HUES6 (cell line): ENCODE measurements at regions not wholly inside any gene's neighbourhood (a gene's known extent, or its start where the extent isn't known, plus 50 kb on each side); places are given as distances from the start of the nearest gene placed in this dataset.
A peak's percentile ranks its signal among the peaks of the same experiment; 100 is the strongest.

Source experiments
- H3K27ac ChIP-seq: 2 replicates; pipeline ENCODE4 v1.7.0; 2013; ENCODE audit warnings: low read depth, mild to moderate bottlenecking, low read length, inconsistent platforms
- H3K27me3 ChIP-seq: 2 replicates; pipeline ENCODE4 v1.6.1; 2013; ENCODE audit warnings: low read length; ENCODE audit not compliant: control insufficient read depth, insufficient read depth
- H3K36me3 ChIP-seq: 2 replicates; pipeline ENCODE4 v1.6.1; 2013; ENCODE audit warnings: low read length; ENCODE audit not compliant: control insufficient read depth, insufficient read depth
- H3K4me1 ChIP-seq: 2 replicates; pipeline ENCODE4 v1.6.1; 2013; ENCODE audit warnings: low read length; ENCODE audit not compliant: control insufficient read depth, insufficient read depth
- H3K4me3 ChIP-seq: 2 replicates; pipeline ENCODE4 v1.5.1; 2013; ENCODE audit warnings: low read depth, low read length
- H3K9ac ChIP-seq: one replicate; pipeline ENCODE4 v1.6.1; 2013; ENCODE audit warnings: mild to moderate bottlenecking, low read length
- H3K9me3 ChIP-seq: 2 replicates; pipeline ENCODE4 v1.6.1; 2013; ENCODE audit warnings: low read depth, low read length; ENCODE audit not compliant: control insufficient read depth, insufficient read depth

DNA sequence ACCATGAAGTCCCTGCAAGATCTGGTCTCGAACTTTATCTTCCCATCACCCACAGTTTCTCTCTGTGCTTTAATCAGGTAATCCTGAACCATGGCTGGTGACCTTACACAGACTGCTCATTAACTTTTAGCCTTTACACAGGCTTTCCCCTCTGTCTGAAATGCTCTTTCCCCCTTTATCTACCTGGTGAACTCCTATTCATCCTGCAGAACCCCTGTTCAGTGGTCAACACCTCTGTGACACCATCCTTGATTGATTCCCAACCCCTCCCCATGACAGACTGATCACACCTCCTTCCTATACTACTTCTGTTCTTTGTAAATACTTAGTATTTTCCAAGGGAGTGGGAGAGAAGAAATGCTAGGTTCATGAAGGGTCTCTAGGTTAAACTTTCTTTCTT is 254.0 kb downstream of the RPS24 start:
- Histone ChIP-seq H3K9ac (no peak overlapping the region), H3K36me3 (no peaks in the 10 kb centered on the region), H3K27me3 (no peaks in the 10 kb centered on the region), H3K4me1 (peaks cover 25% of the 10 kb centered on the region), H3K9me3 (no peaks in the 10 kb centered on the region), H3K27ac (no peak overlapping the region), H3K4me3 (no peak overlapping the region)

DNA sequence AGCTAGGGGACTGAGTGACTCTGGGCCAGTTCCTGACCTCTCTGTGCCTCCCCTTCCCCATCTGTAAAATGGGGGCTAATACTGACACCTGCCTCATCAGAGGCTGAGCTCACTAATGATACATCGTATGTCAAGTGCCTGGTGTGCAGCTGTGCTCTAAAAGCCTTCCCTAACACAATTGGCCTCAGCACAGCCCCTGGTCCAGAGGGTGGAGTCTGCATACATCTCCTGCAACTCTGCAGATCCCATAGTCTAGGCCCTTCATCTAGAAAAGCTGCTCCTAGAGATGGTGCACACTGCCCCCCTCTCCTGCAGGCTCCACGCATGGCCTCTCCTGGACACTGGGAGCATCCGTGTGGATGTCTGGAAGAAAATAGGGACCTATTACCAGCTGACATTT is 255.0 kb downstream of the RPS24 start:
- Histone ChIP-seq H3K36me3 (no peaks in the 10 kb centered on the region), H3K27me3 (no peaks in the 10 kb centered on the region), H3K27ac (no peak overlapping the region), H3K4me3 (no peak overlapping the region), H3K9ac (no peak overlapping the region), H3K9me3 (no peaks in the 10 kb centered on the region), H3K4me1 (peaks cover 24% of the 10 kb centered on the region)

DNA sequence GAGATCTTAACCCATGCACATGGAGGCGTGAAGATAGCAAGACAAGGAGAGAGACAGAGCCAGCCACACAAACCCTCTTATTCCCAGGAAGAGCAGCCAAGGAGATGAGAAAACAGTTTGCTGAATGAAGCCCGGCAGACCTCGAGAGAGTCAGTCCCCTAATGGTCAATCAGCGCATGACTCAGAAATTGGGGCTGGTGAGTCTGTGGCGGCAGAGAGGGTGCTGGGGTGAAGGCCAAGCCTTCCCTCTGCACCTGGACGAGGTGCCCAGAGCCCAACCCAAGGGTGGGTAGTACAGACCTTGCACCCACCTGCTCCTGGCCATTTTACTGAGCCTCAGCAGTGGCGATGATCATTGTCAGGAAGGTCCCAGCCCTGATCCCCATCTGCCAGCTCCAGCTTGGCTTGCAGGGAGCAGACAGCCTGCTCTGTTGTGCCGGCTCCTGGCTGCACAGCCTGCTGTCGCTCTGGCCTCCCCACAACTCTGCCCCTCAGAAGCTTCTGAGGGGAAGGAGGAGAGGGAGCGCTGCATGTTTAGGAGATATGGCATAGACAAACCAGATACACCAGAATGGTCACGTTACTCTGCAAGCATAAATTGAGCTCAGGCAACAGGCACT is 256.6 kb downstream of the RPS24 start:
- Histone ChIP-seq H3K36me3 (no peaks in the 10 kb centered on the region), H3K9ac (no peak overlapping the region), H3K4me3 (no peak overlapping the region), H3K9me3 (no peaks in the 10 kb centered on the region), H3K27me3 (no peaks in the 10 kb centered on the region), H3K4me1 (peaks cover 27% of the 10 kb centered on the region), H3K27ac (no peak overlapping the region)

DNA sequence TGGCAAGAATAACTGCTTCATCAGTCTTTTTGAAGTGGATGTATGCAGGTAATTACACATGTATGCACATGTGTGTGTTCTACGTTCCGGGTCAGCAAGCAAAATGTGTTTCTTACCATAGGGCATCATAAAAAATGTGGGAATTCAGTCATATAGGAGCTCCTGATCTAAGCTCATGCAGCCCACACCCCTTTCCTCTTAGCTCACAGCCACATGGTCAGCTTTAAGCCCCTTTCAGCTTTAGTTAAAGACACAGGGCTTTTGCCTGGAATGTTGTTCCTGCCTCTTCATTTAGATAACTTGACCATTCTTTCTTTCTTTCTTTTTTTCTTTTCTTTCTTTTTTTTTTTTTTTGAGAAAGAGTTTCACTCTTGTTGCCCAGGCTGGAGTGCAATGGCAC is 258.1 kb downstream of the RPS24 start:
- Histone ChIP-seq H3K27ac (no peak overlapping the region), H3K9ac (no peak overlapping the region), H3K36me3 (no peaks in the 10 kb centered on the region), H3K27me3 (no peaks in the 10 kb centered on the region), H3K9me3 (no peaks in the 10 kb centered on the region), H3K4me1 (peaks cover 27% of the 10 kb centered on the region), H3K4me3 (no peak overlapping the region)

DNA sequence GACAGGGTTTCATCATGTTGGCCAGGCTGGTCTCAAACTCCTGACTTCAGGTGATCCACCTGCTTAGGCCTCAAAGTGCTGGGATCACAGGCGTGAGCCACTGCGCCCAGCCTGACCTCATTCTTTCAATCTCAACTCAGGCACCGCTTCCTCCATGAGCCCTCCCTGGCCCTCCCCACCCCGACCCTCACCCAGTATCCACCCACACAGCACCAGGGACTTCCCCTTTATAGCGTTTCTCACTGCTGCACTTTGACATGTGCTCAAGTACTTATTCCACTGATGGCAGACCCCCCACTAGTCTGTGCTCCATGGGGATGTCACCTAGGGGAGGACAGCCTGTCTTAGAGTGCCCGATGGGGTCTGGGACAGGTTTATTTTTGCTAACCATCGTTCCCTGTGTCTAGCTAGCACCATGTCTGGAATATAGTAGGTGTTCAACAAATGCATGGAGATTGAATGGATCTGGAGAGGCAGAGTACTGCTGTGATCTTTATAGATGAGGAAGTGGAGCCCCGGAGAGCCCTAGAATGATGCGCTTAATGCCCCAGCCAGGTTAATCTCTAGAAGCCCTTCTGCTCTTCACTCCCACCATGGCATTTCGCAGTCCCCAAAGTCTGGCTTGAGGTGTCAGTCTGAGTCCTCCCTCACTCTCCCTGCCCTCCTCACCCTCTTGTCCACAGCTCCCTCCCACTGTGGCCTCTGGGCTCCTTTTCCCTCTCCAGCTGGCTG is 258.8 kb downstream of the RPS24 start:
- Histone ChIP-seq H3K36me3 (no peaks in the 10 kb centered on the region), H3K4me3 (no peak overlapping the region), H3K4me1 (peaks cover 27% of the 10 kb centered on the region), H3K9me3 (no peaks in the 10 kb centered on the region), H3K27ac (no peak overlapping the region), H3K27me3 (no peaks in the 10 kb centered on the region), H3K9ac (peak overlapping the region; percentile 2)

DNA sequence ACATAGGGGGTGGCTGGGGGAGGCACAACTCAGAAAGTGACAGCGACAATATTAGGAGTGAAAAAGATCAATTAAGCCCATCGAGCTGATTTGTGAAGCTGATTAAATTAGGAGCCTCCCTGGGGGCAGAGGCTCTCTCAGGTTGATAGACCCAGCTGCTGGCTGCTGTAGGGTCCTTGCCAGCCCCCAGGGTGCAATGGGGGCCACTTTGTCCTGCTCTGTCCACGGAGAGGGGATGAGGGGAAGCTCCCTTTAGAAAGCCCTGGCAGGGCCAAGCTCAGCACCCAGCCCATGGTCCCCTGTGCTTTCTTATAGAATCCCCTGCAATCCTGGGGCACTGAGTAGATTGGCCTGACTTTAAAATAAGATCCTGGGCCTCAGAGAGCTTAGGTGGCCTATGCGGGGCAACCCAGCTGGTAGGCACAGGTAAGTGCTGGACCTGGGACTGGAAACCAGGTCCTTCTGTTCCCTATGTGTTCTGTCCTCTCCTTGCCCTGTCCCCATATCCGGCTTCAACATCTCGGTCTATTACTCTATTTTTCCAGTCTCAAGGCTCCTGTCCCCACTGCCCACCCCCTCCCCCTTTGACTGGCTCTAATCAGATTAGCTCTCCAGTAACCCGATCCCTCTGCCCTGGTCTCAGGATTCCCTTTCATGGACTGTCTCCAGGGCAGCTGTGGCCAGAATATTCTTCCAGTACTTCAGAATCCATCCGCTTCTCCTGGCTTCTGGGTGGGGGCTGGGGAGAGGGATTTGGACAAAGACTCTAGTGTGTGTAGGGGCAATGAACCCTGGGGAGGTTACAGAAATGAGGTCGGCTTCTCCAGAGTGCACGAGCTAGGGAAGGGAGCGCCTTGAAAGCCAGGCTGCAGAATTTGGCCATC is 259.6 kb downstream of the RPS24 start:
- Histone ChIP-seq H3K27me3 (no peaks in the 10 kb centered on the region), H3K4me3 (no peak overlapping the region), H3K36me3 (no peaks in the 10 kb centered on the region), H3K27ac (no peak overlapping the region), H3K9ac (peak overlapping the region; percentile 12), H3K9me3 (no peaks in the 10 kb centered on the region), H3K4me1 (peaks cover 27% of the 10 kb centered on the region)

DNA sequence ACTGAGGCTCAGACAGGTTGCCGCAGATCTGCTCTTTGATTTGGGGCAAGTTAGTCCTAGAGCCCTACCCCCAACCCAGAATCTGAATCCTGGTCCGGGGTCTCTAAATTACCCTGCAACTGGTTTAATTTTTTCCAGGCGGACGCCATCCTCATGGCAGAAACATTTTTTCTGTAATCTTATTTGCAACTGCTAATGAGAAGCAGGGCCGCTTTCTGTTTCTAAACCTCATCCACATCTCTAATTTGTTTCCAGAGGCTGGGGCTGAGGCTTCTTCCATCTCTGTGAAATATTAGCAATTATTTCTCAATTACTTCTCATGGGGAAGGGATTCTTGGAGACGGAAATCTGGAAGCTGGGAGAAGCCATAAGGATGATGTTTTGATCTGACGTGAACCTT is 261.6 kb downstream of the RPS24 start:
- Histone ChIP-seq H3K27me3 (no peaks in the 10 kb centered on the region), H3K4me1 (peaks cover 22% of the 10 kb centered on the region), H3K27ac (no peak overlapping the region), H3K9ac (no peak overlapping the region), H3K9me3 (peaks cover 2% of the 10 kb centered on the region; the same call in 1 of the 2 replicates), H3K4me3 (no peak overlapping the region), H3K36me3 (no peaks in the 10 kb centered on the region)

DNA sequence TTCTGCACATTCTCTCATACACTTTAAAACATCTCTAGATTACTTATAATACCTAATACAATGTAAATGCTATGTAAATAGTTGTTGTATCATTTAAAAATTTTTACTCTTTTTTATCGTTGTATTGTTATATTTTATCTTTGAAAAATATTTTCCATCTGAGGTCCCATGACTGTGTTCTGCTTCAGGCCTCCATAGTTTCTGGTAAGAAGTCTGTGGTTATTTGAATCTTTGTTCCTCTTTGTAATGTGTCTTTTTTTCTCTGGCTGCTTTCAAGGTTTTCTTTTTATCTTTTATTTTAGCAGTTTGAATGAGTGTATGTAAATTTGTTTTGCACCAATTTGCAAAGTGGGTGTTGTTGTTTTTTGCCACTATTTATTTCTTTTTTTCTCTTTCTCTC is 263.1 kb downstream of the RPS24 start:
- H3K36me3 ChIP-seq, result no peaks in the 10 kb centered on the region
- peaks cover 18% of the 10 kb centered on the region for H3K4me1 ChIP-seq
- no peak overlapping the region for H3K27ac ChIP-seq
- no peaks in the 10 kb centered on the region for H3K27me3 ChIP-seq
- H3K9me3 ChIP-seq, result peaks cover 4% of the 10 kb centered on the region; the same call in 1 of the 2 replicates
- H3K4me3 ChIP-seq, result no peak overlapping the region
- H3K9ac ChIP-seq, result no peak overlapping the region

DNA sequence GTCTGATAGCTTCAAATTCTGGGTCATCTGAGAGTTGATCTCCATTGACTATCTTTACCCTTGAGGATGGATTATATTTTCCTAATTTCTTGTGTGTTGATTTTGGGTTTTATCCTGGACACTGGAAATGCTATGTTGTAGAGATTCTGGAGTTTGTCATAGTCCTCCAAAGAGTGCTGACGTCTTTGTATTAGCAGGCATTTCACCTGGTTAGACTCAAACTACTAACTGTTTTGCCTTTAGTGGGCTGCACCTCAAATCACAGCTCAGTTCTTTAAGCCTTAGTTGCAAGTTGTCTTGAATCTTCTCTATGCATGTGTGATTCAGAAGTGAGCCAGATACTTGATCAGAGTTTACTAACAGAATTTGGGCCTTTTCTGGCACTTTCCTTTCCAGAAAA is 264.3 kb downstream of the RPS24 start:
- H3K27ac ChIP-seq, result no peak overlapping the region
- peaks cover 19% of the 10 kb centered on the region for H3K4me1 ChIP-seq
- H3K4me3 ChIP-seq, result no peak overlapping the region
- H3K36me3 ChIP-seq, result no peaks in the 10 kb centered on the region
- H3K9ac ChIP-seq, result no peak overlapping the region
- peaks cover 4% of the 10 kb centered on the region; the same call in 1 of the 2 replicates for H3K9me3 ChIP-seq
- no peaks in the 10 kb centered on the region for H3K27me3 ChIP-seq

DNA sequence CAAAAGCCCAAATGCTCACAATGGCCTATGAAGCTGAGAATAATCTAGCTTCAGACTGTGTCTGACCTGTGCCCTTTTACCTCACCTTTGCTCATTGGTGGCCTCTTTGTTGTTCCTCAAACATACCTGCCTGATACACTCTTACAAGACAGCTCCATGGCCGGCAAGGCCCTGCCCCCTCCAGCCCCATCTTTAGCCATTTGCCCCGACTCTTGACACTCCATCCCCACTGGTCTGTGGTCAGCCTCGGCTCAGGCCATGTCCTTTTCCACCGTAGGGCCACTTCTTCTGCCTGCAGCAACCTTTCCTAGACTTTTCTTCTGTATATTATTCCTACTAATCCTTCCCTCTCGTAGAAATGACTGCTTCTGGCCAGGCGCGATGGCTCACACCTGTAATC is 265.2 kb downstream of the RPS24 start:
- Histone ChIP-seq H3K4me3 (no peak overlapping the region), H3K9ac (no peak overlapping the region), H3K36me3 (no peaks in the 10 kb centered on the region), H3K4me1 (peaks cover 15% of the 10 kb centered on the region), H3K27me3 (no peaks in the 10 kb centered on the region; the same call in 1 of the 2 replicates), H3K27ac (no peak overlapping the region), H3K9me3 (peaks cover 4% of the 10 kb centered on the region; the same call in 1 of the 2 replicates)
